GM12878 (cell line): ENCODE measurements at regions not wholly inside any gene's neighbourhood (a gene's known extent, or its start where the extent isn't known, plus 50 kb on each side); places are given as distances from the start of the nearest gene placed in this dataset.

Source experiments
- ATAC-seq: fragments of 200-7000 bp; cut with Tn5 transposase; 3 replicates; pipeline ENCODE4 v1.9.1; 2020; ENCODE audit warnings: mild to moderate bottlenecking, moderate library complexity
- BruUV-seq: library from RNA; stranded (reverse); fragments of 400-500 nt; replicated peaks from 2 replicates; lab custom pipeline; 2021; lab: Mats Ljungman, UMichigan
- CTCF ChIA-PET: fragments of 300-600 bp; sonication (Branson Sonifier 250); formaldehyde crosslinking; extraction: SDS; loops from one replicate; lab custom pipeline; 2021; ENCODE audit warnings: inconsistent platforms; lab: Yijun Ruan, JAX
- POLR2A ChIA-PET: fragments of 350-600 bp; formaldehyde crosslinking; extraction: SDS; loops from one replicate; lab custom pipeline; 2021; ENCODE audit warnings: inconsistent platforms; lab: Charles Lee
- RAD21 ChIA-PET: fragments of 300-600 bp; sonication (Branson Sonifier 250); formaldehyde crosslinking; loops from one replicate; lab custom pipeline; 2023; ENCODE audit warnings: antibody characterized with exemption; ENCODE audit not compliant: unreplicated experiment; lab: Charles Lee
- SMC1A ChIA-PET: fragments of 300-600 bp; sonication (Branson Sonifier 250); formaldehyde crosslinking; loops from one replicate; lab custom pipeline; 2023; ENCODE audit not compliant: unreplicated experiment, uncharacterized antibody; lab: Charles Lee
- DNase-seq: peaks from one replicate; pipeline ENCODE4 v3.0.0-alpha.2; 2011; ENCODE audit warnings: low read depth, low spot score
- FAIRE-seq: peaks from 3 replicates; lab custom pipeline; 2011; peaks lifted over from hg19 to GRCh38; lab: Jason Lieb, UNC
- H2AFZ ChIP-seq: 2 replicates; pipeline ENCODE4 v1.6.0; 2011; ENCODE audit warnings: low read depth, low read length, control low read depth; ENCODE audit not compliant: control insufficient read depth
- H3K27ac ChIP-seq: 2 replicates; pipeline ENCODE4 v1.5.1; 2011; ENCODE audit warnings: control low read depth; ENCODE audit not compliant: control insufficient read depth, insufficient read depth
- H3K27me3 ChIP-seq, 2 experiments: replicated peaks in 1 of 2; 2 replicates each; pipeline versions ENCODE4 v1.6.0 to v1.6.1; 2011; ENCODE audit warnings: low read length in 1 of 2; ENCODE audit not compliant: control insufficient read depth in 2 of 2, insufficient read depth in 2 of 2
- H3K36me3 ChIP-seq, 2 experiments: 2 replicates each; pipeline ENCODE4 v1.5.1; 2011; ENCODE audit warnings: low read length in 1 of 2; ENCODE audit not compliant: control insufficient read depth in 2 of 2, insufficient read depth in 2 of 2
- H3K4me1 ChIP-seq: 2 replicates; pipeline ENCODE4 v1.6.1; 2011; ENCODE audit warnings: mild to moderate bottlenecking, low read length, moderate library complexity, mixed read lengths; ENCODE audit not compliant: control insufficient read depth, insufficient read depth
- H3K4me2 ChIP-seq: 2 replicates; pipeline ENCODE4 v1.6.0; 2011; ENCODE audit warnings: control low read depth; ENCODE audit not compliant: control insufficient read depth, insufficient read depth
- H3K4me3 ChIP-seq: fragments of 200-600 bp; sonication (generic); 2 replicates; pipeline ENCODE4 v1.5.1; 2016
- H3K79me2 ChIP-seq: 2 replicates; pipeline ENCODE4 v1.6.0; 2011; ENCODE audit warnings: low read length; ENCODE audit not compliant: control insufficient read depth, insufficient read depth
- H3K9ac ChIP-seq: 2 replicates; pipeline ENCODE4 v1.8.0; 2011; ENCODE audit warnings: low read length, control low read depth, mixed read lengths; ENCODE audit not compliant: control insufficient read depth, insufficient read depth
- H3K9me3 ChIP-seq: replicated peaks from 3 replicates; pipeline ENCODE4 v1.5.1; 2011; ENCODE audit warnings: mild to moderate bottlenecking, low read length; ENCODE audit not compliant: control insufficient read depth, insufficient read depth
- H4K20me1 ChIP-seq: 2 replicates; pipeline ENCODE4 v1.6.0; 2011; ENCODE audit not compliant: control insufficient read depth, insufficient read depth
- NFXL1 ChIP-seq: fragments of 450-650 bp; IDR thresholded peaks from 2 replicates; pipeline ENCODE4 v1.6.1; 2017; ENCODE audit warnings: antibody characterized with exemption, mild to moderate bottlenecking, borderline replicate concordance
- WGBS: methylation state at CpG from one replicate; pipeline ENCODE4 v1.1.6; 2016; ENCODE audit warnings: low lambda C conversion rate; ENCODE audit not compliant: insufficient replicate concordance, insufficient coverage; ENCODE audit errors: missing lambda C conversion rate; 5-methylcytosine and 5-hydroxymethylcytosine counted together
- in situ Hi-C: fragments of 300-500 bp; cut with MboI; formaldehyde crosslinking; loops from 9 replicates; pipeline ENCODE4 v1.14.3; 2018; ENCODE audit warnings: mixed read lengths
- intact Hi-C: fragments of 100-400 bp; cut with micrococcal nuclease; formaldehyde crosslinking; loops from one replicate; pipeline ENCODE4 v1.14.2; 2022; ENCODE audit not compliant: unreplicated experiment
- TF ChIP-seq, protein P1 (sequence below): fragments of 450-650 bp; IDR thresholded peaks from 2 replicates; pipeline ENCODE4 v1.6.1; 2017; ENCODE audit warnings: mild to moderate bottlenecking, low read depth, inconsistent platforms; ENCODE audit not compliant: poor library complexity, severe bottlenecking
- TF ChIP-seq, protein P2 (sequence below): fragments of 450-650 bp; IDR thresholded peaks from 2 replicates; pipeline ENCODE4 v1.6.1; 2016; ENCODE audit warnings: mild to moderate bottlenecking

DNA sequence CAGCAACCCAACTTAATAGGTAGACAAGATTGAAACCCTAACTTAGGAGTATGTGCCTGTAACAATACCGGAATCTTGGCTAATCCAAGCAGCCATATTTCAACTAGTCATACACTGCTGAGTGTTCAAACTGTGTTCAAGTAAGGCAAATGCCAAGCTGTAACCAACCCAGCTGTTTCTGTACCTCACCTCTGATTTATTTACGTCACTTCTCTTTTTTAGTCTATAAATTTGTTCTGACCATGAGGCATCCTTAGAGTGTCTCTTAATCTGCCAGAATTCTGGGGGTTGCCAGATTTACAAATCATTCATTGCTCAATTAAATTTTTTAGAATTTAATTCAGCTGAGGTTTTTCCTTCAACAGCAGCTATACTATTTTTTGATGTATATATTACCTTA lies 723.2 kb downstream of the CDH18 start:
- in situ Hi-C loops, result no loop called here
- H3K4me2 ChIP-seq, result no peak overlapping the region
- CTCF ChIA-PET, result no interaction called here

More for the DNA sequence above, 723.2 kb downstream of the CDH18 start:
- intact Hi-C loops, result no loop called here
- no peak overlapping the region for H3K4me3 ChIP-seq
- no TSS peak for BruUV-seq
- no peak for TF ChIP-seq NFXL1
- TF ChIP-seq, protein P1, sequence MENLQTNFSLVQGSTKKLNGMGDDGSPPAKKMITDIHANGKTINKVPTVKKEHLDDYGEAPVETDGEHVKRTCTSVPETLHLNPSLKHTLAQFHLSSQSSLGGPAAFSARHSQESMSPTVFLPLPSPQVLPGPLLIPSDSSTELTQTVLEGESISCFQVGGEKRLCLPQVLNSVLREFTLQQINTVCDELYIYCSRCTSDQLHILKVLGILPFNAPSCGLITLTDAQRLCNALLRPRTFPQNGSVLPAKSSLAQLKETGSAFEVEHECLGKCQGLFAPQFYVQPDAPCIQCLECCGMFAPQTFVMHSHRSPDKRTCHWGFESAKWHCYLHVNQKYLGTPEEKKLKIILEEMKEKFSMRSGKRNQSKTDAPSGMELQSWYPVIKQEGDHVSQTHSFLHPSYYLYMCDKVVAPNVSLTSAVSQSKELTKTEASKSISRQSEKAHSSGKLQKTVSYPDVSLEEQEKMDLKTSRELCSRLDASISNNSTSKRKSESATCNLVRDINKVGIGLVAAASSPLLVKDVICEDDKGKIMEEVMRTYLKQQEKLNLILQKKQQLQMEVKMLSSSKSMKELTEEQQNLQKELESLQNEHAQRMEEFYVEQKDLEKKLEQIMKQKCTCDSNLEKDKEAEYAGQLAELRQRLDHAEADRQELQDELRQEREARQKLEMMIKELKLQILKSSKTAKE, result no peak
- TF ChIP-seq, protein P2, sequence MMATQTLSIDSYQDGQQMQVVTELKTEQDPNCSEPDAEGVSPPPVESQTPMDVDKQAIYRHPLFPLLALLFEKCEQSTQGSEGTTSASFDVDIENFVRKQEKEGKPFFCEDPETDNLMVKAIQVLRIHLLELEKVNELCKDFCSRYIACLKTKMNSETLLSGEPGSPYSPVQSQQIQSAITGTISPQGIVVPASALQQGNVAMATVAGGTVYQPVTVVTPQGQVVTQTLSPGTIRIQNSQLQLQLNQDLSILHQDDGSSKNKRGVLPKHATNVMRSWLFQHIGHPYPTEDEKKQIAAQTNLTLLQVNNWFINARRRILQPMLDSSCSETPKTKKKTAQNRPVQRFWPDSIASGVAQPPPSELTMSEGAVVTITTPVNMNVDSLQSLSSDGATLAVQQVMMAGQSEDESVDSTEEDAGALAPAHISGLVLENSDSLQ, result no peak
- no peak for FAIRE-seq
- WGBS, result 15% methylated on average over 2 of the region's 2 CpGs
- no peaks in the 10 kb centered on the region for H3K36me3 ChIP-seq
- H3K9me3 ChIP-seq, result no peaks in the 10 kb centered on the region
- no peaks in the 10 kb centered on the region for H3K79me2 ChIP-seq
- H3K9ac ChIP-seq, result no peak overlapping the region
- ChIA-PET SMC1A (interaction anchor here (2.2 kb wide), 1 partner anchor 8 kb away, joined by 4 read pairs; no protein-coding TSS in a partner anchor), POLR2A (no interaction called here), RAD21 (no interaction called here)
- no peaks in the 10 kb centered on the region for H3K4me1 ChIP-seq
- no peaks in the 10 kb centered on the region for H4K20me1 ChIP-seq
- DNase-seq, result no peak
- H2AFZ ChIP-seq, result no peak overlapping the region
- H3K27ac ChIP-seq, result no peak overlapping the region
- H3K27me3 ChIP-seq, result no peaks in the 10 kb centered on the region
- no peak for ATAC-seq
